H9 (cell line): ENCODE measurements at regions not wholly inside any gene's neighbourhood (a gene's known extent, or its start where the extent isn't known, plus 50 kb on each side); places are given as distances from the start of the nearest gene placed in this dataset.

Experiments
- DNase-seq: peaks from one replicate; pipeline ENCODE4 v3.0.0-alpha.2; 2017
- H2AFZ ChIP-seq: one replicate; pipeline ENCODE4 v1.6.1; 2013; ENCODE audit warnings: mild to moderate bottlenecking, low read length, control low read depth, moderate library complexity
- H2AK5ac ChIP-seq: 2 replicates; pipeline ENCODE4 v1.6.1; 2013; ENCODE audit warnings: low read length, control low read depth, mixed read lengths; ENCODE audit not compliant: insufficient read length
- H2BK120ac ChIP-seq: one replicate; pipeline ENCODE4 v1.6.1; 2013; ENCODE audit warnings: low read depth, mild to moderate bottlenecking, low read length, control low read depth, inconsistent platforms; ENCODE audit not compliant: poor library complexity, severe bottlenecking
- H2BK12ac ChIP-seq: 2 replicates; pipeline ENCODE4 v1.6.1; 2013; ENCODE audit warnings: low read length, control low read depth, mixed read lengths, low read depth; ENCODE audit not compliant: insufficient read length
- H2BK15ac ChIP-seq: 2 replicates; pipeline ENCODE4 v1.6.1; 2013; ENCODE audit warnings: low read depth, low read length, control low read depth
- H2BK20ac ChIP-seq: one replicate; pipeline ENCODE4 v1.6.1; 2013; ENCODE audit warnings: low read depth, mild to moderate bottlenecking, low read length, control low read depth, inconsistent platforms; ENCODE audit not compliant: poor library complexity, severe bottlenecking
- H2BK5ac ChIP-seq: 2 replicates; pipeline ENCODE4 v1.6.1; 2013; ENCODE audit warnings: low read length, control low read depth, mixed read lengths; ENCODE audit not compliant: insufficient read length
- H3K14ac ChIP-seq: 2 replicates; pipeline ENCODE4 v1.6.1; 2013; ENCODE audit warnings: low read length, control low read depth; ENCODE audit not compliant: insufficient read depth
- H3K18ac ChIP-seq: 2 replicates; pipeline ENCODE4 v1.6.1; 2013; ENCODE audit warnings: low read depth, mild to moderate bottlenecking, mixed read lengths, low read length, control low read depth; ENCODE audit not compliant: insufficient read length
- H3K23ac ChIP-seq: 2 replicates; pipeline ENCODE4 v1.6.1; 2013; ENCODE audit warnings: low read length, control low read depth, mixed read lengths, low read depth; ENCODE audit not compliant: insufficient read length
- H3K23me2 ChIP-seq: 2 replicates; pipeline ENCODE4 v1.6.1; 2013; ENCODE audit warnings: low read depth, mild to moderate bottlenecking, mixed read lengths, low read length, control low read depth; ENCODE audit not compliant: insufficient read length, poor library complexity, severe bottlenecking
- H3K27ac ChIP-seq: 2 replicates; pipeline ENCODE4 v1.5.1; 2013; ENCODE audit warnings: low read length, control low read depth, mixed read lengths, low read depth; ENCODE audit not compliant: insufficient read length
- H3K27me3 ChIP-seq: 2 replicates; pipeline ENCODE4 v1.6.1; 2013; ENCODE audit warnings: low read length, control low read depth, inconsistent platforms; ENCODE audit not compliant: insufficient read depth
- H3K4ac ChIP-seq: 2 replicates; pipeline ENCODE4 v1.6.1; 2013; ENCODE audit warnings: low read depth, mild to moderate bottlenecking, control low read depth, inconsistent platforms, low read length, moderate library complexity
- H3K4me1 ChIP-seq: 2 replicates; pipeline ENCODE4 v1.6.1; 2013; ENCODE audit warnings: low read length, control low read depth, inconsistent platforms; ENCODE audit not compliant: insufficient read depth
- H3K4me2 ChIP-seq: 2 replicates; pipeline ENCODE4 v1.6.1; 2013; ENCODE audit warnings: low read length, control low read depth, mixed read lengths; ENCODE audit not compliant: insufficient read length, insufficient read depth
- H3K56ac ChIP-seq: 2 replicates; pipeline ENCODE4 v1.6.1; 2013; ENCODE audit warnings: low read depth, mild to moderate bottlenecking, mixed read lengths, low read length, control low read depth; ENCODE audit not compliant: insufficient read length
- H3K79me1 ChIP-seq: 2 replicates; pipeline ENCODE4 v1.6.1; 2013; ENCODE audit warnings: low read depth, mild to moderate bottlenecking, moderate library complexity, low read length, control low read depth, inconsistent platforms; ENCODE audit not compliant: insufficient read depth, poor library complexity, severe bottlenecking
- H3K79me2 ChIP-seq: 2 replicates; pipeline ENCODE4 v1.6.1; 2013; ENCODE audit warnings: low read length, control low read depth, inconsistent platforms; ENCODE audit not compliant: insufficient read depth
- H3K9ac ChIP-seq: 2 replicates; pipeline ENCODE4 v1.6.1; 2013; ENCODE audit warnings: low read length, control low read depth, mixed read lengths; ENCODE audit not compliant: insufficient read length; ENCODE audit errors: extremely low read depth
- H3K9me3 ChIP-seq: one replicate; pipeline ENCODE4 v1.6.1; 2013; ENCODE audit warnings: low read depth, low read length, inconsistent platforms; ENCODE audit not compliant: control insufficient read depth
- H3T11ph ChIP-seq: one replicate; pipeline ENCODE4 v1.6.1; 2013; ENCODE audit warnings: mild to moderate bottlenecking, low read length, control low read depth, inconsistent platforms
- H4K20me1 ChIP-seq: one replicate; pipeline ENCODE4 v1.6.1; 2013; ENCODE audit not compliant: control insufficient read depth, insufficient read length, insufficient read depth
- H4K5ac ChIP-seq: 2 replicates; pipeline ENCODE4 v1.6.1; 2013; ENCODE audit warnings: low read depth, mild to moderate bottlenecking, mixed read lengths, low read length, control low read depth; ENCODE audit not compliant: insufficient read length
- H4K8ac ChIP-seq: replicated peaks from 2 replicates; pipeline ENCODE4 v1.6.1; 2013; ENCODE audit warnings: low read length, control low read depth, mixed read lengths, low read depth; ENCODE audit not compliant: insufficient read length
- H4K91ac ChIP-seq: 2 replicates; pipeline ENCODE4 v1.6.1; 2013; ENCODE audit warnings: low read depth, mild to moderate bottlenecking, moderate library complexity, mixed read lengths, low read length, control low read depth; ENCODE audit not compliant: insufficient read length
- H3K27ac Mint-ChIP-seq, 3 experiments: 2 replicates in 2 of 3; 3 replicates in 1 of 3; pipeline ENCODE4 v1.8.0; 2020 to 2021; ENCODE audit warnings: mixed read lengths in 3 of 3, mild to moderate bottlenecking in 1 of 3, moderate library complexity in 1 of 3
- H3K27me3 Mint-ChIP-seq: 2 replicates; pipeline ENCODE4 v1.8.0; 2021; ENCODE audit warnings: low read depth, mild to moderate bottlenecking, moderate library complexity, mixed read lengths
- H3K36me3 Mint-ChIP-seq, 3 experiments: 2 replicates in 2 of 3; 3 replicates in 1 of 3; pipeline ENCODE4 v1.8.0; 2020 to 2021; ENCODE audit warnings: low read depth in 3 of 3, mixed read lengths in 3 of 3; ENCODE audit not compliant: insufficient read depth in 1 of 3
- H3K4me1 Mint-ChIP-seq, 2 experiments: 2 replicates each; pipeline ENCODE4 v1.8.0; 2020; ENCODE audit warnings: mixed read lengths in 2 of 2
- H3K4me3 Mint-ChIP-seq, 2 experiments: 2 replicates in 1 of 2; 3 replicates in 1 of 2; pipeline ENCODE4 v1.8.0; 2020 to 2021; ENCODE audit warnings: mild to moderate bottlenecking in 2 of 2, mixed read lengths in 2 of 2, moderate library complexity in 1 of 2
- H3K9me3 Mint-ChIP-seq, 2 experiments: 2 replicates in 1 of 2; 3 replicates in 1 of 2; pipeline ENCODE4 v1.8.0; 2020; ENCODE audit warnings: mild to moderate bottlenecking in 2 of 2, mixed read lengths in 2 of 2, moderate library complexity in 1 of 2
- CTCF ChIP-seq: fragments of 200-600 bp; sonication (generic); conservative IDR thresholded peaks from 3 replicates; pipeline ENCODE4 v1.8.0; 2021; ENCODE audit warnings: antibody characterized with exemption, mild to moderate bottlenecking
- WGBS: extraction: QIAGEN DNeasy Blood & Tissue Kit; methylation state at CpG from one replicate; pipeline ENCODE4 v1.1.7; 2013; ENCODE audit warnings: missing lambda C conversion rate, low lambda C conversion rate, mixed read lengths; ENCODE audit not compliant: insufficient read length; ENCODE audit errors: extremely low coverage; 5-methylcytosine and 5-hydroxymethylcytosine counted together

- H3K27me3 Mint-ChIP-seq = no peaks in the 10 kb centered on the region
- no peak overlapping the region for H2AFZ ChIP-seq
- H4K20me1 ChIP-seq = no peaks in the 10 kb centered on the region
Measured at GRCh38 chr12:97336900-97337751, 125.5 kb upstream of the RMST start.

More at GRCh38 chr12:97336900-97337751, 125.5 kb upstream of the RMST start:
- Histone ChIP-seq H3K79me2 (no peaks in the 10 kb centered on the region), H3K23me2 (no peaks in the 10 kb centered on the region), H3K18ac (no peak overlapping the region), H3K27ac (no peak overlapping the region), H3K14ac (no peak overlapping the region), H2AK5ac (no peak overlapping the region), H3K4me2 (no peak overlapping the region), H3K4ac (no peak overlapping the region), H3K9me3 (no peaks in the 10 kb centered on the region), H2BK12ac (no peak overlapping the region), H3K79me1 (no peaks in the 10 kb centered on the region), H2BK20ac (no peak overlapping the region), H2BK15ac (no peak overlapping the region), H2BK120ac (no peak overlapping the region), H2BK5ac (no peak overlapping the region), H4K5ac (no peak overlapping the region), H3K9ac (no peak overlapping the region), H3K56ac (no peak overlapping the region), H4K91ac (no peak overlapping the region), H4K8ac (no peak overlapping the region), H3T11ph (no peak overlapping the region), H3K27me3 (no peaks in the 10 kb centered on the region), H3K4me1 (no peaks in the 10 kb centered on the region), H3K23ac (no peak overlapping the region)
- Mint-ChIP-seq H3K36me3 (no peaks in the 10 kb centered on the region), H3K9me3 (no peaks in the 10 kb centered on the region), H3K4me1 (peaks cover 5 to 17% of the 10 kb centered on the region in 2 experiments; a peak in 3 of 4 replicates), H3K27ac (no peak overlapping the region), H3K4me3 (no peak overlapping the region)
- no CpG with 5 or more reads among the region's 7 CpGs for WGBS
- TF ChIP-seq CTCF = no peak
- DNase-seq = no peak
